OCI-LY3 (cell line): ENCODE measurements at regions not wholly inside any gene's neighbourhood (a gene's known extent, or its start where the extent isn't known, plus 50 kb on each side); places are given as distances from the start of the nearest gene placed in this dataset.

ENCODE experiments used
- CTCF ChIP-seq: fragments of 200-600, 300-600 bp; sonication (generic); IDR thresholded peaks from 2 replicates; pipeline ENCODE4 v1.5.1; 2014; ENCODE audit warnings: antibody characterized with exemption, low read length, low read depth
- EZH2phosphoT487 ChIP-seq: fragments of 200-600 bp; shearing (Covaris generic); IDR thresholded peaks from 2 replicates; pipeline ENCODE4 v1.6.1; 2018; ENCODE audit warnings: antibody characterized with exemption, mixed run types, low read depth

GRCh38 chr18:38902796-38903195, 1337.2 kb upstream of the CELF4 start:
- TF ChIP-seq CTCF, result no peak
- no peak for TF ChIP-seq EZH2phosphoT487
